ENCODE measurements at regions not wholly inside any gene's neighbourhood (a gene's known extent, or its start where the extent isn't known, plus 50 kb on each side); places are given as distances from the start of the nearest gene placed in this dataset.

DNA sequence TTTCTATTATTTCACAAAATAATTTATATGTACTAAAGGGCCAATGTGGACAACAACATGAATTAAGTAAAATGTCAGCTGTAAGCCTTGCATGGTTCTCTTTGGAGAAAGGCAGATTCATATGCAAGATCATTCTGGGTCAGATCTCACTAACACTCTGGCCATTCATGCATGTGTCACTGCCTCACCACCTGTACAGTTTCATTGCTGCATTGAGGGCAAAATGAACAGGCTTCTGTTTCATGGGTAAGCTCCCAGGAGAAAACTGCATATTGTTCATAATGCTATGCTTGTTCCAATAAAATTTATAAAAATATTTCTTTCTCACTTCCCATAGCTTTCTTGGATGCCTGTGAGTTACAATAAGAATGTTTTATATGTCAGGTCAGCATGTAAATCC, 275.2 kb downstream of the ZNF248 start (continued):
- TF ChIP-seq, protein P1, sequence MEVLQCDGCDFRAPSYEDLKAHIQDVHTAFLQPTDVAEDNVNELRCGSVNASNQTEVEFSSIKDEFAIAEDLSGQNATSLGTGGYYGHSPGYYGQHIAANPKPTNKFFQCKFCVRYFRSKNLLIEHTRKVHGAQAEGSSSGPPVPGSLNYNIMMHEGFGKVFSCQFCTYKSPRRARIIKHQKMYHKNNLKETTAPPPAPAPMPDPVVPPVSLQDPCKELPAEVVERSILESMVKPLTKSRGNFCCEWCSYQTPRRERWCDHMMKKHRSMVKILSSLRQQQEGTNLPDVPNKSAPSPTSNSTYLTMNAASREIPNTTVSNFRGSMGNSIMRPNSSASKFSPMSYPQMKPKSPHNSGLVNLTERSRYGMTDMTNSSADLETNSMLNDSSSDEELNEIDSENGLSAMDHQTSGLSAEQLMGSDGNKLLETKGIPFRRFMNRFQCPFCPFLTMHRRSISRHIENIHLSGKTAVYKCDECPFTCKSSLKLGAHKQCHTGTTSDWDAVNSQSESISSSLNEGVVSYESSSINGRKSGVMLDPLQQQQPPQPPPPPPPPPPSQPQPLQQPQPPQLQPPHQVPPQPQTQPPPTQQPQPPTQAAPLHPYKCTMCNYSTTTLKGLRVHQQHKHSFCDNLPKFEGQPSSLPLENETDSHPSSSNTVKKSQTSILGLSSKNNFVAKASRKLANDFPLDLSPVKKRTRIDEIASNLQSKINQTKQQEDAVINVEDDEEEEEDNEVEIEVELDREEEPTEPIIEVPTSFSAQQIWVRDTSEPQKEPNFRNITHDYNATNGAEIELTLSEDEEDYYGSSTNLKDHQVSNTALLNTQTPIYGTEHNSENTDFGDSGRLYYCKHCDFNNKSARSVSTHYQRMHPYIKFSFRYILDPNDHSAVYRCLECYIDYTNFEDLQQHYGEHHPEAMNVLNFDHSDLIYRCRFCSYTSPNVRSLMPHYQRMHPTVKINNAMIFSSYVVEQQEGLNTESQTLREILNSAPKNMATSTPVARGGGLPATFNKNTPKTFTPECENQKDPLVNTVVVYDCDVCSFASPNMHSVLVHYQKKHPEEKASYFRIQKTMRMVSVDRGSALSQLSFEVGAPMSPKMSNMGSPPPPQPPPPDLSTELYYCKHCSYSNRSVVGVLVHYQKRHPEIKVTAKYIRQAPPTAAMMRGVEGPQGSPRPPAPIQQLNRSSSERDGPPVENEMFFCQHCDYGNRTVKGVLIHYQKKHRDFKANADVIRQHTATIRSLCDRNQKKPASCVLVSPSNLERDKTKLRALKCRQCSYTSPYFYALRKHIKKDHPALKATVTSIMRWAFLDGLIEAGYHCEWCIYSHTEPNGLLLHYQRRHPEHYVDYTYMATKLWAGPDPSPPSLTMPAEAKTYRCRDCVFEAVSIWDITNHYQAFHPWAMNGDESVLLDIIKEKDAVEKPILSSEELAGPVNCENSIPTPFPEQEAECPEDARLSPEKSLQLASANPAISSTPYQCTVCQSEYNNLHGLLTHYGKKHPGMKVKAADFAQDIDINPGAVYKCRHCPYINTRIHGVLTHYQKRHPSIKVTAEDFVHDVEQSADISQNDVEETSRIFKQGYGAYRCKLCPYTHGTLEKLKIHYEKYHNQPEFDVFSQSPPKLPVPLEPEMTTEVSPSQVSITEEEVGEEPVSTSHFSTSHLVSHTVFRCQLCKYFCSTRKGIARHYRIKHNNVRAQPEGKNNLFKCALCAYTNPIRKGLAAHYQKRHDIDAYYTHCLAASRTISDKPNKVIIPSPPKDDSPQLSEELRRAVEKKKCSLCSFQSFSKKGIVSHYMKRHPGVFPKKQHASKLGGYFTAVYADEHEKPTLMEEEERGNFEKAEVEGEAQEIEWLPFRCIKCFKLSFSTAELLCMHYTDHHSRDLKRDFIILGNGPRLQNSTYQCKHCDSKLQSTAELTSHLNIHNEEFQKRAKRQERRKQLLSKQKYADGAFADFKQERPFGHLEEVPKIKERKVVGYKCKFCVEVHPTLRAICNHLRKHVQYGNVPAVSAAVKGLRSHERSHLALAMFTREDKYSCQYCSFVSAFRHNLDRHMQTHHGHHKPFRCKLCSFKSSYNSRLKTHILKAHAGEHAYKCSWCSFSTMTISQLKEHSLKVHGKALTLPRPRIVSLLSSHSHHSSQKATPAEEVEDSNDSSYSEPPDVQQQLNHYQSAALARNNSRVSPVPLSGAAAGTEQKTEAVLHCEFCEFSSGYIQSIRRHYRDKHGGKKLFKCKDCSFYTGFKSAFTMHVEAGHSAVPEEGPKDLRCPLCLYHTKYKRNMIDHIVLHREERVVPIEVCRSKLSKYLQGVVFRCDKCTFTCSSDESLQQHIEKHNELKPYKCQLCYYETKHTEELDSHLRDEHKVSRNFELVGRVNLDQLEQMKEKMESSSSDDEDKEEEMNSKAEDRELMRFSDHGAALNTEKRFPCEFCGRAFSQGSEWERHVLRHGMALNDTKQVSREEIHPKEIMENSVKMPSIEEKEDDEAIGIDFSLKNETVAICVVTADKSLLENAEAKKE (CRISPR knock-in tag; IDR thresholded peaks at IDR 0.05), result no peak
- TF ChIP-seq EZH2phosphoT487 (IDR thresholded peaks at IDR 0.05; ENCODE audit: unreplicated experiment) (no peak), POLR2AphosphoS5 (IDR thresholded peaks at IDR 0.05; ENCODE audit: low read depth) (no peak)

DNA sequence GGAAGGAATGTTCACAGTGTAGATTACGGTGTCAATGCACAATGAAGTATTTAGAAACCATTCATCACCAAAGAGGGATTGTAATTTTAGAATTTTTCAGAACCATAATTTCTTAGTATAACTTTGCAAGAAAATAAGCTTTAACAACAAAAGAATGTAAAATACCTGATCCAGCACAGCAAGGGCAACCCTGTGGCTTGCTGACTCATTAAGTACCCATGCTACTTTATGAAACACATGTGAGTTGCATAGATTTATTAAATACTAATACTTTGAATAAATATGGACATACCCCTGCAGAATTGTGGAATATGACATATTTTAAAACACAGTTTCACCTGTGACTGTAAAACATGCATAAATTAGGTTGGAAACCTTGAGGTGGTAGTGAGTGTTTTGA, 281.3 kb downstream of the ZNF248 start:
- Mint-ChIP-seq H3K9me3 (peaks cover 92% of the 10 kb centered on the region), H3K36me3 (ENCODE audit: low read depth) (peaks cover 35% of the 10 kb centered on the region), H3K27me3 (ENCODE audit: insufficient read depth, low read depth, poor library complexity) (no peaks in the 10 kb centered on the region), H3K4me3 (no peak overlapping the region), H3K27ac (no peak overlapping the region), H3K4me1 (no peaks in the 10 kb centered on the region)
- Histone ChIP-seq H2AFZ (no peak overlapping the region), H3K9me2 (ENCODE audit: insufficient read depth) (no peaks in the 10 kb centered on the region), H3K27ac (ENCODE audit: low read depth) (no peak overlapping the region), H3F3A (replicated peaks; ENCODE audit: low read depth) (no peaks in the 10 kb centered on the region), H3K79me2 (replicated peaks; ENCODE audit: insufficient read depth) (no peaks in the 10 kb centered on the region), H3K36me3 (ENCODE audit: insufficient read depth) (no peaks in the 10 kb centered on the region), H4K20me1 (replicated peaks; ENCODE audit: insufficient read depth) (no peaks in the 10 kb centered on the region), H3K4me1 (ENCODE audit: insufficient read depth) (no peaks in the 10 kb centered on the region), H3K27me3 (ENCODE audit: insufficient read depth) (no peaks in the 10 kb centered on the region), H3K4me3 (no peak overlapping the region), H3K4me2 (no peak overlapping the region)
- ATAC-seq, result no peak
- no peak for TF ChIP-seq STAT1 (IDR thresholded peaks at IDR 0.05; ENCODE audit: unreplicated experiment)
- DNase-seq (ENCODE audit: low spot score), result no peak

DNA sequence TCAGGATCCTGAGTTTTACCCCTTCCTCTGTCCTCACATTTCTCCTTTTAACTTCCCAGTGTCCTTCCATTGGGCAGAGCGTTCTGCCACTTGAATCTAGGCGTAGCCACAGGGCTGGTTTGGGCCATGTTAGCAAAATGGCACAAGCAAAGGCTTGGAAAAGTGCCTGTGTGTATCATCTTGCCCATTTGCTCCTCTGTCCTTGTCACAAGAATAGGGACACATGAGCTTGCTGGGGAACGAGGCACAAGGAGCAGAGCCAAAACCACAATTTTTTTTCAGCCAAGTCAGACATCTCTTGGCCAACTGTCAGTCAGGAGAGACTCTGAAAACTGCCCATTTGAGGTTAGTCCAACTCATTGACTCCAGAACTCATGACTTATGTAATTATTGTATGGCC, 285.2 kb downstream of the ZNF248 start:
- Histone ChIP-seq H3K27me3 (ENCODE audit: insufficient read depth) (no peaks in the 10 kb centered on the region), H3K4me1 (ENCODE audit: insufficient read depth) (no peaks in the 10 kb centered on the region), H3K9me2 (ENCODE audit: insufficient read depth) (no peaks in the 10 kb centered on the region), H3K27ac (ENCODE audit: low read depth) (no peak overlapping the region), H4K20me1 (replicated peaks; ENCODE audit: insufficient read depth) (no peaks in the 10 kb centered on the region), H3K36me3 (ENCODE audit: insufficient read depth) (no peaks in the 10 kb centered on the region), H2AFZ (no peak overlapping the region), H3K4me2 (no peak overlapping the region), H3K79me2 (replicated peaks; ENCODE audit: insufficient read depth) (no peaks in the 10 kb centered on the region), H3K4me3 (no peak overlapping the region), H3F3A (replicated peaks; ENCODE audit: low read depth) (no peaks in the 10 kb centered on the region)
- Mint-ChIP-seq H3K36me3 (ENCODE audit: low read depth) (peaks cover 29% of the 10 kb centered on the region), H3K9me3 (peaks cover 94% of the 10 kb centered on the region), H3K27ac (no peak overlapping the region), H3K4me1 (no peaks in the 10 kb centered on the region), H3K27me3 (ENCODE audit: insufficient read depth, low read depth, poor library complexity) (no peaks in the 10 kb centered on the region), H3K4me3 (no peak overlapping the region)
- DNase-seq (ENCODE audit: low spot score) (no peak), ATAC-seq (no peak)
- TF ChIP-seq ZNF331 (CRISPR knock-in tag; IDR thresholded peaks at IDR 0.05; ENCODE audit: low read depth), result no peak
